ENCODE measurements at regions not wholly inside any gene's neighbourhood (a gene's known extent, or its start where the extent isn't known, plus 50 kb on each side); places are given as distances from the start of the nearest gene placed in this dataset.

GRCh38 chr10:85532773-85533172, 833.8 kb downstream of the GRID1 start:
- Histone ChIP-seq H3K9me3 (ENCODE audit: control insufficient read depth, insufficient read depth, low read length) (no peaks in the 10 kb centered on the region), H3K27me3 (ENCODE audit: control insufficient read depth, insufficient read depth, low read length) (no peaks in the 10 kb centered on the region), H3K9ac (ENCODE audit: low read depth, low read length) (no peak overlapping the region), H3K4me3 (ENCODE audit: low read depth, low read length) (no peak overlapping the region), H3K4me1 (ENCODE audit: control insufficient read depth, insufficient read depth, low read length) (peaks cover 11% of the 10 kb centered on the region), H3K36me3 (ENCODE audit: control insufficient read depth, insufficient read depth, low read length) (no peaks in the 10 kb centered on the region)

GRCh38 chr10:85535926-85536325, 830.7 kb downstream of the GRID1 start:
- Histone ChIP-seq H3K9me3 (ENCODE audit: control insufficient read depth, insufficient read depth, low read length) (no peaks in the 10 kb centered on the region), H3K27me3 (ENCODE audit: control insufficient read depth, insufficient read depth, low read length) (no peaks in the 10 kb centered on the region), H3K36me3 (ENCODE audit: control insufficient read depth, insufficient read depth, low read length) (no peaks in the 10 kb centered on the region), H3K4me1 (ENCODE audit: control insufficient read depth, insufficient read depth, low read length) (peaks cover 11% of the 10 kb centered on the region), H3K4me3 (ENCODE audit: low read depth, low read length) (no peak overlapping the region), H3K9ac (ENCODE audit: low read depth, low read length) (no peak overlapping the region)

GRCh38 chr10:85537561-85537960, 829.0 kb downstream of the GRID1 start:
- H3K4me1 ChIP-seq (ENCODE audit: control insufficient read depth, insufficient read depth, low read length): peaks cover 4% of the 10 kb centered on the region
- no peak overlapping the region for H3K4me3 ChIP-seq (ENCODE audit: low read depth, low read length)
- H3K27me3 ChIP-seq (ENCODE audit: control insufficient read depth, insufficient read depth, low read length): no peaks in the 10 kb centered on the region
- no peak overlapping the region for H3K9ac ChIP-seq (ENCODE audit: low read depth, low read length)
- H3K9me3 ChIP-seq (ENCODE audit: control insufficient read depth, insufficient read depth, low read length): no peaks in the 10 kb centered on the region
- H3K36me3 ChIP-seq (ENCODE audit: control insufficient read depth, insufficient read depth, low read length): no peaks in the 10 kb centered on the region

- H3K4me1 ChIP-seq (ENCODE audit: control insufficient read depth, insufficient read depth, low read length): peaks cover 4% of the 10 kb centered on the region
- H3K27me3 ChIP-seq (ENCODE audit: control insufficient read depth, insufficient read depth, low read length): no peaks in the 10 kb centered on the region
- H3K4me3 ChIP-seq (ENCODE audit: low read depth, low read length): no peak overlapping the region
- no peak overlapping the region for H3K9ac ChIP-seq (ENCODE audit: low read depth, low read length)
- H3K9me3 ChIP-seq (ENCODE audit: control insufficient read depth, insufficient read depth, low read length): no peaks in the 10 kb centered on the region
- H3K36me3 ChIP-seq (ENCODE audit: control insufficient read depth, insufficient read depth, low read length): no peaks in the 10 kb centered on the region
Observed at GRCh38 chr10:85538601-85539000, 828.0 kb downstream of the GRID1 start.

GRCh38 chr10:85542152-85542551, 824.4 kb downstream of the GRID1 start:
- H3K36me3 ChIP-seq (ENCODE audit: control insufficient read depth, insufficient read depth, low read length): no peaks in the 10 kb centered on the region
- no peaks in the 10 kb centered on the region for H3K4me1 ChIP-seq (ENCODE audit: control insufficient read depth, insufficient read depth, low read length)
- H3K9me3 ChIP-seq (ENCODE audit: control insufficient read depth, insufficient read depth, low read length): no peaks in the 10 kb centered on the region
- H3K4me3 ChIP-seq (ENCODE audit: low read depth, low read length): no peak overlapping the region
- H3K9ac ChIP-seq (ENCODE audit: low read depth, low read length): no peak overlapping the region
- H3K27me3 ChIP-seq (ENCODE audit: control insufficient read depth, insufficient read depth, low read length): no peaks in the 10 kb centered on the region

GRCh38 chr10:85542936-85543730, 823.5 kb downstream of the GRID1 start:
- H3K4me1 ChIP-seq (ENCODE audit: control insufficient read depth, insufficient read depth, low read length): no peaks in the 10 kb centered on the region
- no peaks in the 10 kb centered on the region for H3K36me3 ChIP-seq (ENCODE audit: control insufficient read depth, insufficient read depth, low read length)
- H3K9me3 ChIP-seq (ENCODE audit: control insufficient read depth, insufficient read depth, low read length): no peaks in the 10 kb centered on the region
- no peaks in the 10 kb centered on the region for H3K27me3 ChIP-seq (ENCODE audit: control insufficient read depth, insufficient read depth, low read length)
- H3K4me3 ChIP-seq (ENCODE audit: low read depth, low read length): no peak overlapping the region
- H3K9ac ChIP-seq (ENCODE audit: low read depth, low read length): no peak overlapping the region

- no peaks in the 10 kb centered on the region for H3K9me3 ChIP-seq (ENCODE audit: control insufficient read depth, insufficient read depth, low read length)
- no peaks in the 10 kb centered on the region for H3K36me3 ChIP-seq (ENCODE audit: control insufficient read depth, insufficient read depth, low read length)
- no peak overlapping the region for H3K4me3 ChIP-seq (ENCODE audit: low read depth, low read length)
- H3K9ac ChIP-seq (ENCODE audit: low read depth, low read length): no peak overlapping the region
- peaks cover 3% of the 10 kb centered on the region for H3K4me1 ChIP-seq (ENCODE audit: control insufficient read depth, insufficient read depth, low read length)
- no peaks in the 10 kb centered on the region for H3K27me3 ChIP-seq (ENCODE audit: control insufficient read depth, insufficient read depth, low read length)
Observed at GRCh38 chr10:85544956-85545355, 821.6 kb downstream of the GRID1 start.

GRCh38 chr10:85545874-85546273, 820.7 kb downstream of the GRID1 start:
- H3K4me3 ChIP-seq (ENCODE audit: low read depth, low read length): no peak overlapping the region
- no peaks in the 10 kb centered on the region for H3K9me3 ChIP-seq (ENCODE audit: control insufficient read depth, insufficient read depth, low read length)
- no peak overlapping the region for H3K9ac ChIP-seq (ENCODE audit: low read depth, low read length)
- no peaks in the 10 kb centered on the region for H3K27me3 ChIP-seq (ENCODE audit: control insufficient read depth, insufficient read depth, low read length)
- peaks cover 3% of the 10 kb centered on the region for H3K4me1 ChIP-seq (ENCODE audit: control insufficient read depth, insufficient read depth, low read length)
- H3K36me3 ChIP-seq (ENCODE audit: control insufficient read depth, insufficient read depth, low read length): no peaks in the 10 kb centered on the region

GRCh38 chr10:85547460-85548023, 819.1 kb downstream of the GRID1 start:
- Histone ChIP-seq H3K9me3 (ENCODE audit: control insufficient read depth, insufficient read depth, low read length) (no peaks in the 10 kb centered on the region), H3K4me1 (ENCODE audit: control insufficient read depth, insufficient read depth, low read length) (peaks cover 3% of the 10 kb centered on the region), H3K9ac (ENCODE audit: low read depth, low read length) (no peak overlapping the region), H3K27me3 (ENCODE audit: control insufficient read depth, insufficient read depth, low read length) (no peaks in the 10 kb centered on the region), H3K4me3 (ENCODE audit: low read depth, low read length) (no peak overlapping the region), H3K36me3 (ENCODE audit: control insufficient read depth, insufficient read depth, low read length) (no peaks in the 10 kb centered on the region)

- peaks cover 3% of the 10 kb centered on the region for H3K4me1 ChIP-seq (ENCODE audit: control insufficient read depth, insufficient read depth, low read length)
- H3K9ac ChIP-seq (ENCODE audit: low read depth, low read length): no peak overlapping the region
Observed at GRCh38 chr10:85548034-85548433, 818.6 kb downstream of the GRID1 start.

More at GRCh38 chr10:85548034-85548433, 818.6 kb downstream of the GRID1 start:
- H3K4me3 ChIP-seq (ENCODE audit: low read depth, low read length): no peak overlapping the region
- H3K36me3 ChIP-seq (ENCODE audit: control insufficient read depth, insufficient read depth, low read length): no peaks in the 10 kb centered on the region
- no peaks in the 10 kb centered on the region for H3K9me3 ChIP-seq (ENCODE audit: control insufficient read depth, insufficient read depth, low read length)
- no peaks in the 10 kb centered on the region for H3K27me3 ChIP-seq (ENCODE audit: control insufficient read depth, insufficient read depth, low read length)

Data from iPS-15b (cell line).